OCI-LY7 (cell line): ENCODE measurements at regions not wholly inside any gene's neighbourhood (a gene's known extent, or its start where the extent isn't known, plus 50 kb on each side); places are given as distances from the start of the nearest gene placed in this dataset.

Source experiments
- BruUV-seq: library from RNA; stranded (reverse); fragments of 400-500 nt; replicated peaks from 2 replicates; lab custom pipeline; 2021; lab: Mats Ljungman, UMichigan
- CTCF ChIA-PET: fragments of 300-600 bp; sonication (Branson Sonifier 250); formaldehyde crosslinking; loops from one replicate; lab custom pipeline; 2022; ENCODE audit warnings: antibody characterized with exemption; ENCODE audit not compliant: unreplicated experiment; lab: Charles Lee
- POLR2A ChIA-PET: fragments of 300-600 bp; sonication (Branson Sonifier 250); formaldehyde crosslinking; loops from one replicate; lab custom pipeline; 2022; ENCODE audit warnings: antibody characterized with exemption; lab: Charles Lee
- DNase-seq: peaks from one replicate; pipeline ENCODE4 v3.0.0-alpha.2; 2015; ENCODE audit warnings: low spot score
- H2AFZ ChIP-seq: fragments of 200-600 bp; sonication (generic), shearing (Covaris generic); 2 replicates; pipeline ENCODE4 v1.6.1; 2014; ENCODE audit warnings: mild to moderate bottlenecking, antibody characterized with exemption, low read length, moderate library complexity
- H3K27ac ChIP-seq: fragments of 200-600 bp; sonication (generic); 2 replicates; pipeline ENCODE4 v1.5.1; 2014; ENCODE audit warnings: mixed run types, low read depth, mild to moderate bottlenecking, moderate library complexity, low read length, inconsistent platforms; ENCODE audit not compliant: poor library complexity, severe bottlenecking
- H3K36me3 ChIP-seq: fragments of 200-600 bp; sonication (generic); 2 replicates; pipeline ENCODE4 v1.6.1; 2014; ENCODE audit warnings: mild to moderate bottlenecking, antibody characterized with exemption, low read length, moderate library complexity, mixed read lengths; ENCODE audit not compliant: insufficient read depth
- H3K4me1 ChIP-seq: fragments of 200-600 bp; sonication (generic); 2 replicates; pipeline ENCODE4 v1.5.1; 2014; ENCODE audit warnings: mild to moderate bottlenecking, low read length; ENCODE audit not compliant: insufficient read depth, poor library complexity, severe bottlenecking
- H3K4me2 ChIP-seq: fragments of 200-600 bp; sonication (generic); 2 replicates; pipeline ENCODE4 v1.6.1; 2014; ENCODE audit warnings: mild to moderate bottlenecking, low read length
- H3K4me3 ChIP-seq: fragments of 200-600 bp; sonication (generic); 2 replicates; pipeline ENCODE4 v1.5.1; 2014; ENCODE audit warnings: mild to moderate bottlenecking, low read depth, low read length; ENCODE audit not compliant: poor library complexity, severe bottlenecking
- H3K79me2 ChIP-seq: fragments of 200-600 bp; sonication (generic); 2 replicates; pipeline ENCODE4 v1.6.1; 2016; ENCODE audit warnings: low read depth, mild to moderate bottlenecking, low read length, moderate library complexity, mixed read lengths; ENCODE audit not compliant: insufficient read depth
- H3K9me2 ChIP-seq: fragments of 200-600 bp; sonication (generic); 2 replicates; pipeline ENCODE4 v1.6.1; 2016; ENCODE audit warnings: mild to moderate bottlenecking, low read length, mixed read lengths; ENCODE audit not compliant: insufficient read depth
- H3K9me3 ChIP-seq: fragments of 200-600 bp; sonication (generic); 2 replicates; pipeline ENCODE4 v1.6.1; 2014; ENCODE audit warnings: mild to moderate bottlenecking, mixed run types, low read length, mixed read lengths
- H4K20me1 ChIP-seq: fragments of 200-600 bp; sonication (generic); 2 replicates; pipeline ENCODE4 v1.6.1; 2014; ENCODE audit warnings: mild to moderate bottlenecking, antibody characterized with exemption, low read length, moderate library complexity, mixed read lengths; ENCODE audit not compliant: insufficient read depth
- CTCF ChIP-seq: fragments of 200-600 bp; sonication (generic); conservative IDR thresholded peaks from 2 replicates; pipeline ENCODE4 v1.5.1; 2014; ENCODE audit warnings: mild to moderate bottlenecking, antibody characterized with exemption, low read length, moderate library complexity, mixed read lengths
- EZH2phosphoT487 ChIP-seq: fragments of 200-600 bp; sonication (generic); IDR thresholded peaks from 2 replicates; pipeline ENCODE4 v1.6.1; 2018; ENCODE audit warnings: low read depth, borderline replicate concordance, mild to moderate bottlenecking, mixed run types, antibody characterized with exemption, low read length, moderate library complexity, mixed read lengths
- intact Hi-C: fragments of 100-400 bp; cut with micrococcal nuclease; formaldehyde crosslinking; loops from one replicate; pipeline ENCODE4 v1.10.0; 2022; ENCODE audit not compliant: unreplicated experiment

GRCh38 chr22:44557064-44557748 lies 59.2 kb upstream of the RTL6 start:
- no peak overlapping the region for H3K27ac ChIP-seq
- DNase-seq, result no peak
- no peaks in the 10 kb centered on the region for H3K79me2 ChIP-seq
- H2AFZ ChIP-seq, result no peak overlapping the region
- TF ChIP-seq CTCF (no peak), EZH2phosphoT487 (no peak)
- BruUV-seq, result no TSS peak
- no peaks in the 10 kb centered on the region for H3K9me2 ChIP-seq
- CTCF ChIA-PET, result no interaction called here
- no peaks in the 10 kb centered on the region for H3K9me3 ChIP-seq
- no peaks in the 10 kb centered on the region for H3K4me1 ChIP-seq
- intact Hi-C loops, result no loop called here
- no peak overlapping the region for H3K4me3 ChIP-seq
- POLR2A ChIA-PET, result no interaction called here
- H3K36me3 ChIP-seq, result no peaks in the 10 kb centered on the region
- H4K20me1 ChIP-seq, result no peaks in the 10 kb centered on the region
- H3K4me2 ChIP-seq, result no peak overlapping the region

- Histone ChIP-seq H4K20me1 (no peaks in the 10 kb centered on the region), H3K4me2 (no peak overlapping the region), H2AFZ (no peak overlapping the region), H3K36me3 (no peaks in the 10 kb centered on the region), H3K9me3 (no peaks in the 10 kb centered on the region), H3K79me2 (no peaks in the 10 kb centered on the region), H3K4me1 (no peaks in the 10 kb centered on the region), H3K27ac (no peak overlapping the region), H3K4me3 (no peak overlapping the region), H3K9me2 (no peaks in the 10 kb centered on the region)
- no TSS peak for BruUV-seq
- ChIA-PET POLR2A (no interaction called here), CTCF (no interaction called here)
- TF ChIP-seq EZH2phosphoT487 (no peak), CTCF (no peak)
- intact Hi-C loops, result no loop called here
- DNase-seq, result no peak
These were observed 57.6 kb upstream of the RTL6 start for GRCh38 chr22:44555597-44555996.

- no peaks in the 10 kb centered on the region for H3K4me1 ChIP-seq
- no peak overlapping the region for H3K27ac ChIP-seq
- ChIA-PET CTCF (no interaction called here), POLR2A (interaction anchor here (0.6 kb wide), 1 partner anchor 184 kb away, joined by 7 read pairs; no protein-coding TSS in a partner anchor)
- TF ChIP-seq CTCF (no peak), EZH2phosphoT487 (no peak)
- H3K4me2 ChIP-seq, result no peak overlapping the region
- BruUV-seq, result no TSS peak
- H3K4me3 ChIP-seq, result no peak overlapping the region
- intact Hi-C loops, result no loop called here
- H3K9me2 ChIP-seq, result no peaks in the 10 kb centered on the region
- H3K79me2 ChIP-seq, result no peaks in the 10 kb centered on the region
- no peaks in the 10 kb centered on the region for H4K20me1 ChIP-seq
- no peak for DNase-seq
- H3K9me3 ChIP-seq, result no peaks in the 10 kb centered on the region
- H2AFZ ChIP-seq, result no peak overlapping the region
- no peaks in the 10 kb centered on the region for H3K36me3 ChIP-seq
These were observed 57.0 kb upstream of the RTL6 start for GRCh38 chr22:44555046-44555445.
